GM10266 (cell line): ENCODE measurements at regions not wholly inside any gene's neighbourhood (a gene's known extent, or its start where the extent isn't known, plus 50 kb on each side); places are given as distances from the start of the nearest gene placed in this dataset.

Source experiments
- DNase-seq: peaks from one replicate; pipeline ENCODE4 v3.0.0; 2012; ENCODE audit errors: extremely low spot score
- TF ChIP-seq, protein P1 (sequence below): IDR thresholded peaks from 2 replicates; pipeline ENCODE4 v1.5.1; 2012; ENCODE audit warnings: mild to moderate bottlenecking, low read depth; ENCODE audit not compliant: control insufficient read depth, insufficient read depth; ENCODE audit errors: missing control alignments

DNA sequence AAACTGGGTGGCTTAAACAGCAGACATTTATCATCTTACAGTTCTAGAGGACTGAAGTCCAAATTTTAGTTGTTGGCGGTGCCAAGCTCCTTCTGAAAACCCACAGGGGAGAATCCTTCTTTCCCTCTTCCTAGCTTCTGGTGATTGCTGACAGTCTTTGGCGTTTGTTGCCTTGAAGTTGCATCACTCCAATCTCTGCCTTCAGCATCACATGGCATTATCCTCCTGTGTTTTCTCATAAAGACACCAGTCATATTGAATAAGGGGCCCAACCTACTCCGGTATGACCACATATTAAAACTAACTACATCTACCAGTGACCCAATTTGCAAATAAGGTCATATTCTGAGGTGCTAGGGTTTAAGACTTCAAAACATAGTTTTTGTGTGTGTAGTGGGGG, 472.1 kb upstream of the IGFBP3 start:
- no peak for DNase-seq
- TF ChIP-seq, protein P1, sequence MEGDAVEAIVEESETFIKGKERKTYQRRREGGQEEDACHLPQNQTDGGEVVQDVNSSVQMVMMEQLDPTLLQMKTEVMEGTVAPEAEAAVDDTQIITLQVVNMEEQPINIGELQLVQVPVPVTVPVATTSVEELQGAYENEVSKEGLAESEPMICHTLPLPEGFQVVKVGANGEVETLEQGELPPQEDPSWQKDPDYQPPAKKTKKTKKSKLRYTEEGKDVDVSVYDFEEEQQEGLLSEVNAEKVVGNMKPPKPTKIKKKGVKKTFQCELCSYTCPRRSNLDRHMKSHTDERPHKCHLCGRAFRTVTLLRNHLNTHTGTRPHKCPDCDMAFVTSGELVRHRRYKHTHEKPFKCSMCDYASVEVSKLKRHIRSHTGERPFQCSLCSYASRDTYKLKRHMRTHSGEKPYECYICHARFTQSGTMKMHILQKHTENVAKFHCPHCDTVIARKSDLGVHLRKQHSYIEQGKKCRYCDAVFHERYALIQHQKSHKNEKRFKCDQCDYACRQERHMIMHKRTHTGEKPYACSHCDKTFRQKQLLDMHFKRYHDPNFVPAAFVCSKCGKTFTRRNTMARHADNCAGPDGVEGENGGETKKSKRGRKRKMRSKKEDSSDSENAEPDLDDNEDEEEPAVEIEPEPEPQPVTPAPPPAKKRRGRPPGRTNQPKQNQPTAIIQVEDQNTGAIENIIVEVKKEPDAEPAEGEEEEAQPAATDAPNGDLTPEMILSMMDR, result no peak

- no peak for DNase-seq
- TF ChIP-seq, protein P1, result no peak
Measured at GRCh38 chr7:46391231-46392201, 470.4 kb upstream of the IGFBP3 start.

- TF ChIP-seq, protein P1, result no peak
Measured at GRCh38 chr7:46390042-46390441, 469.0 kb upstream of the IGFBP3 start.

DNA sequence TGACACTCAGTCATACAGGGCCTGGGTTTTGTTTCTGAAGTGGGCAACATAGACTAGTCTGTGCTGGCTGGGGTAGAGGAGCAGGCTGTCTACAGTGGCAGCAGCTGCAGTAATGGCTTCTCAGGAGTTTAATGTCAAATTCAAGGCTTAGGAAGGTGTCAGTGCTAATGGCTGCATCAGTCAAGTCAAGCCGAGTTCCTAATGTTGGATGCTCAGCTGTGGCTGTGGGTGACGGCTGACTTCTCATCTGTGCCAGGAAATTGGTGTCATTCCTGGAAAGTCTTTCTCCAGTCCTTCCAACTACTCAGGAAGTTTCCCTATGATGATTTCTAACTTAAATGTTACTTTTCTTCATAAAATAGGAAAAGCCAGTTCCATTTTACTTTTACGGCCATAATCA, 468.1 kb upstream of the IGFBP3 start:
- no peak for DNase-seq
- TF ChIP-seq, protein P1, result no peak

More at GRCh38 chr7:46390042-46390441, 469.0 kb upstream of the IGFBP3 start:
- no peak for DNase-seq

DNA sequence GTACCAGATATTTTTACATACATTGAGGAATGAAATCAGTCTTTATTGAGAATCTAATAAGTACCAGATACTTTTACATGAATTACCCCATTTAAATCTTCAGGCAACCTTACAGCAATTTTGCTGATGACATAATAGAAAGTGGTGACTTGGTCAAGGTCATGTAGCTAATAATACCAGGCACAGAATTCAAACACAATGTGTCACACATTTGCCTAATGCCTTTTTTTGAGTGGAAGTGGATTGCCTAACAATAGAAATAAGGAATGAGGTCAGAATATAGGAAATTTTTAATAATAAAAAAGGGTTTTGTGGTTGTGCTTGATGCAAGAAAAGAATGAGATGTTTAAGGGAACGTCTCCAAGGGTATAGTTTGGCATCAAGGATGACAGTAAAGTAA, 466.6 kb upstream of the IGFBP3 start:
- DNase-seq, result no peak
- TF ChIP-seq, protein P1, result no peak

DNA sequence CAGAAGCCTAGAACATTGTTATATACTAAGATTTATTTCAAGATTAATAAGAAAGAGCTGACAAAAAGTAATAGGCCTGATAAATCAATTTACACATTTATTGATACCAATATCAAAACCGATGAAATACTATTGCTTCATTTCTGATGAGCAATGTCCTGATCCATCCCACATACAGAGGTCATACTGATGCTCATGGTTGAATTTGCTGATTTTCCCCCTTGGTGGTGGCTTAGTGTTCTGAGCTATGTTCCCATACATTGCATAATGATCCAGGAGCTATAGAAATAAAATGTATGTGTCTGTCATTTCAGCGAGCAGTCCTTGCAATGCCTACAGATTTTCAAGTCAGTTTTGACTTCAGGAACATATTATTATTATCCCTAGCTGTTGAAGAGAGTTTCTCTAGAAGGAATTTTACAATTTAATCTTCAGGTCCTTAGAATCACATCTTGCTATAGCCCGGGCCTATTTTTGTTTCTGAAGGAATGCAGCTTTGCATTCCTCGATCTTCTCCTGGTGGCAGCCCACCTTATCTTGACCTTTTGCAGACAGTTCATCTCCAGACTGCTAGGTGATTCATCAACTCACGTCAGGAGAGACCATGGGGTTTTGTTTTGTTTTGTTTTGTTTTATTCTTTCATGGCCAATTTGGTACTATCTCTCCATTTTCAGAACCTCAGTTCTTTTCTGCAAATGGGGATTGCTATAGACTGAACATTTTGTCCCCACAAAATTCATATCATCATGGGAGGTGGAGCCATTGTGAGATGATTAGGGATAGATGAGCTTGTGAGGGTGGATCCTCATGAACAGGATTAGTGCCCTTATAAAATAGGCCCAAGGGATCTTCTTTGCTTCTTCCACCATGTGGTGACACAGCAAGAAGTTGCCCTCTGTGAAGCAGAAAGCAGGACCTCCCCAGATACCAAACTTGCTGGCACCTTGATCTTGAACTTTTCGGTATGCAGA, 465.6 kb upstream of the IGFBP3 start:
- no peak for DNase-seq
- TF ChIP-seq, protein P1, result no peak
